HG02798 (cell line): ENCODE measurements at regions not wholly inside any gene's neighbourhood (a gene's known extent, or its start where the extent isn't known, plus 50 kb on each side); places are given as distances from the start of the nearest gene placed in this dataset.

Source experiments
- ATAC-seq: cut with Tn5 transposase; IDR thresholded peaks from one replicate; pipeline ENCODE4 v1.9.1; 2021; ENCODE audit warnings: mild to moderate bottlenecking; ENCODE audit not compliant: unreplicated experiment, poor library complexity

DNA sequence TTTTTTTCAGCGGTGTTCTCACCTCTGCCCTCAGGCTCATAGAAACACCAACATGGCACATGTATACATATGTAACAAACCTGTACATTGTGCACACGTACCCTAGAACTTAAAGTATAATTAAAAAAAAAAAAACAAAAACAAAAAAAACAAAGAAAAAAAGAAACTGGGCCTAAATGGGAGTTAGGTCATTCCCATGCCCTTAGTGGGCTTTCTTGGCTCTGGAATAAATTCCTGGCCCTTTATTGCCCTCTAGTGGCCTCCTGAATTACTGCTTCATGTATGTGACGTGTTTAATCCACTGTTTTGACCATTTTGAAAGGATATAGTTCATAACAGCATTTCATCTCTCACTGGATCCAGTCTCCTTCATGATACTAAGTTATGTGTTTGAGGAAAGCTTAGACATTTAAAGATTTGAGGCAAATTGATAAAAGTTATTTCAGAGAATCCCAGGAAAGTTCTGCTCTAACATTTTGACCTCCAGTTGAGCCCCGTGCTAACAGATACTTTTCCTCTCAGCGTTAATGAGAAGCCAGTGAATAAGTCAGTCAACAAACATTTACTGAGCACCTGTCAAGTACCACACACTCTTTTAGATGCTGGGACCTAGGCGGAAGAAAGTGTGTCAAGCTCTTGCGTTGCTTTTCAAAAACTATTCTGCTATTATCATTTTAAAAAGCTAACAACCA lies 54.7 kb upstream of the SYPL1 start:
- ATAC-seq = no peak

DNA sequence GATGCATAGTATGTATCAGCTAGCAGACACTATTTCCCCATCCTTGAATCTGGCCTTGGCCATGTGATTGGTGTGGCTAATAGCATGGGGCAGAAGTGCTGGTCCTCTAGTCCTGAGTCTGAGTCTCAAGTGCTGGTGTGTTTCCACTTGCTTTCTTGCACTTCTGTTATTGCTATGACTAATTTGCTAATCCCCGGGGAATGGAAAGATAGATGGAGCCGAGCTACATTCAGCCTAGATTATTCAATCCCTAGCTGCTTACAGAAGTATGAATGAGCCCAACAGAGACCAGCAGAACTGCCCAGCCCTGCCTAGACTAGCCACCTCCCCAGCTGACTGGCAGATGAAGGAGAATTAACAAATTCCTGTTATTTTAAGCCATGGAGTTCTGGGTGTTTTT lies 53.2 kb upstream of the SYPL1 start:
- ATAC-seq = no peak

DNA sequence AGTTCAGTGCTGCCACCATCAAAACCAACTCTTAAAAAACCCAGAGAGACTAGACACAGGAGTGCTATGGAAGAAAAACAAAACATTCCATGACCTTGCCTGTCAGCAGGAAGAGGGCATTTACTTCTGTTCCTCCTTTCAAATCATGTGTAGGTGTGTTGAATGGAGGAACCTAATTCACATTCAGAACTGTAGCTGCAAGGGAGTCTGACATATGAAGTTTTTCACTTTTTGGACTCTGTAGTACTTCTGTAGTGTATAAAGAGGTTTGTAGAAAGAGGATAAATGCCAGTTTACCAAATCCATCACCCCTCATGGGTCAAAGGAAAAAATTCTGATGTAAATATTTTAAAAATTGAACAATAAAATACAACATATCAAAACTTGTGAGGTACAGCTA lies 51.1 kb upstream of the SYPL1 start:
- no peak for ATAC-seq
